Cardiac muscle cell (in vitro differentiated cells and primary cell): ENCODE measurements at regions not wholly inside any gene's neighbourhood (a gene's known extent, or its start where the extent isn't known, plus 50 kb on each side); places are given as distances from the start of the nearest gene placed in this dataset.

ENCODE experiments used
- DNase-seq, 2 donors: peaks; one replicate each; pipeline versions ENCODE4 v3.0.0 to v3.0.0-alpha.2; 2010 to 2017; ENCODE audit warnings: low read depth in 1 of 2, low spot score in 1 of 2
- H3K27ac ChIP-seq: fragments of 200-600 bp; sonication (generic); 2 replicates; pipeline ENCODE4 v1.5.1; 2016
- H3K27me3 ChIP-seq: fragments of 200-600 bp; sonication (generic); 2 replicates; pipeline ENCODE4 v1.6.0; 2016; ENCODE audit warnings: control low read depth
- H3K36me3 ChIP-seq: fragments of 200-600 bp; sonication (generic); 2 replicates; pipeline ENCODE4 v1.5.1; 2016; ENCODE audit warnings: control low read depth
- H3K4me1 ChIP-seq: fragments of 200-600 bp; sonication (generic); 2 replicates; pipeline ENCODE4 v1.8.1; 2017; ENCODE audit warnings: low read depth, mild to moderate bottlenecking, mixed run types
- H3K4me3 ChIP-seq: fragments of 200-600 bp; sonication (generic); 2 replicates; pipeline ENCODE4 v1.5.1; 2016; ENCODE audit warnings: mild to moderate bottlenecking
- H3K9me3 ChIP-seq: fragments of 200-600 bp; sonication (generic); 2 replicates; pipeline ENCODE4 v1.5.1; 2017; ENCODE audit warnings: low read depth, mild to moderate bottlenecking, control low read depth
- TF ChIP-seq, protein P1 (sequence below): IDR thresholded peaks from 2 replicates; pipeline ENCODE4 v1.5.1; 2012; ENCODE audit warnings: low read depth, mild to moderate bottlenecking, low read length

DNA sequence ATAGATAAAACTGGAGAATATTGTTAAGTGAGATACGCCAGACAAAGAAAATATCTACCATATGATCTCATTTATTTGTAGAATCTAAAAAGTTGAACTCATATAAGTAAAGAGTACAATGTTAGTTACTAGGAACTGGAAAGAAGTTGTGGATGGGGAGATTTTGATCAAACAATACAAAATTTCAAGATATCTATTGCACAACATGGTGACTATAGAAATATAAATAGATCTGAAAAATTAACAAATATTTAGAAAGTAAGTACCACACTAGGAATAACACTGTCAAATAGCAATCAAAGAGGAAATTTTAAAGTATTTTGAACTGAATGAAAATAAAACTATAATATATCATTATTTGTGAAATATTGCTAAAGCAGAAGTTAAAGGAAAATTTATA lies 437.2 kb downstream of the AASDHPPT start:
- Histone ChIP-seq H3K27ac (no peak overlapping the region), H3K4me3 (no peak overlapping the region), H3K9me3 (no peaks in the 10 kb centered on the region), H3K27me3 (no peaks in the 10 kb centered on the region), H3K36me3 (no peaks in the 10 kb centered on the region), H3K4me1 (no peaks in the 10 kb centered on the region)
- no peak for DNase-seq
- TF ChIP-seq, protein P1, sequence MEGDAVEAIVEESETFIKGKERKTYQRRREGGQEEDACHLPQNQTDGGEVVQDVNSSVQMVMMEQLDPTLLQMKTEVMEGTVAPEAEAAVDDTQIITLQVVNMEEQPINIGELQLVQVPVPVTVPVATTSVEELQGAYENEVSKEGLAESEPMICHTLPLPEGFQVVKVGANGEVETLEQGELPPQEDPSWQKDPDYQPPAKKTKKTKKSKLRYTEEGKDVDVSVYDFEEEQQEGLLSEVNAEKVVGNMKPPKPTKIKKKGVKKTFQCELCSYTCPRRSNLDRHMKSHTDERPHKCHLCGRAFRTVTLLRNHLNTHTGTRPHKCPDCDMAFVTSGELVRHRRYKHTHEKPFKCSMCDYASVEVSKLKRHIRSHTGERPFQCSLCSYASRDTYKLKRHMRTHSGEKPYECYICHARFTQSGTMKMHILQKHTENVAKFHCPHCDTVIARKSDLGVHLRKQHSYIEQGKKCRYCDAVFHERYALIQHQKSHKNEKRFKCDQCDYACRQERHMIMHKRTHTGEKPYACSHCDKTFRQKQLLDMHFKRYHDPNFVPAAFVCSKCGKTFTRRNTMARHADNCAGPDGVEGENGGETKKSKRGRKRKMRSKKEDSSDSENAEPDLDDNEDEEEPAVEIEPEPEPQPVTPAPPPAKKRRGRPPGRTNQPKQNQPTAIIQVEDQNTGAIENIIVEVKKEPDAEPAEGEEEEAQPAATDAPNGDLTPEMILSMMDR: no peak

DNA sequence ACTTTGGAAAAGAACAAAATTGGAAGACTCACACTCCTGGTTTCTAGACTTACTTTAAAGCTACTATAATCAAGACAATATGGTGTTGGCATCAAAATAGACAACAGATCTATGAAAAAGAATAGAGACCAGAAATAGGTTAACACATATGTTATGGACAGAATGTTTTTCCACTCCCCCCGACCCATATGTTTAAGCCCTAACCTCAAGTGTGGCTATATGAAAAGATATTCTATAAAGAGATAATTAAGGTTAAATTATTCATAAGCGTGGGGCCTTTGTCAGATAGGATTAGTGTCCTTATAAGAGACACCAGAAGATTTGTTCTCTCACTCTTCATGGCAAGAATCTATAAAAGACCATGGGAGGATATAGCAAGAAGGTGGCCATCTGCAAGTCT lies 440.0 kb downstream of the AASDHPPT start:
- Histone ChIP-seq H3K27me3 (no peaks in the 10 kb centered on the region), H3K9me3 (no peaks in the 10 kb centered on the region), H3K4me3 (no peak overlapping the region), H3K27ac (no peak overlapping the region), H3K4me1 (no peaks in the 10 kb centered on the region), H3K36me3 (no peaks in the 10 kb centered on the region)
- DNase-seq: no peak
- TF ChIP-seq, protein P1: no peak

DNA sequence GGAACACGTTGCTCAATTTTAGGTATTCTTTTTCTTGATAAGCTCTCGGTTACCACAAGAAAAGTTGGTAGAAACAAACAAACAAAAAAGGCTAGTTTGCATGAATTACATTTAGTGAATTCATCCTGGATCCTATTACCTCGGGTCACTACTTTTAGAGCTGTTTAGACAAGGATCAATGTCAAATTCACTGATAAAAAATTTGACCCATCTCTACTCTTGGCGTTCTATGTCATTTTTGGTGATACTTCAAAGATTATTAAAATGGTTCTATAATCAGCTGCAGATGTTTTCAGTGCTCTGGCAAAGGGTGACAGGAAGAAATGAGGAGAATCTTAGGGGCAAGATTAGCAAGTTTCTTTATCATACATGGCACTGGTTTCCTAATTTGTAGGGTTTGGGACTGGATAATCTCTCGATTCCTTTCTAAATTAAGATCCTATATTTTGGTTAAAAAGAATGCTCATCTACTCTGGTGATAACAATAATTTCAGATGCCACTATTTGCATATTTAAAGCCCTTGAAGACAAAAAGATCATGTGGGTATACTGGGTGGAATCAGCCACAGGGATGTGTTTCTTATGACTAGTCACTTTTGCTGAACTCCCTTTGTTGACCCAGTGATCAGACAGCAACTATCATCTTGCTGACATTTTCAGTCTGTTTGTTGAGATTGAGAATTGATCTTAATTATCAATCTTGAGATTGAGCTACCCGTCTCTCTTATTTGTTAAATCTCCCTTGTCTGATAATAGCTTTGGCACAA lies 442.9 kb downstream of the AASDHPPT start:
- H3K36me3 ChIP-seq: no peaks in the 10 kb centered on the region
- no peak overlapping the region for H3K4me3 ChIP-seq
- H3K4me1 ChIP-seq: no peaks in the 10 kb centered on the region
- TF ChIP-seq, protein P1: no peak
- peak in 1 of 2 donors; percentile 28 for DNase-seq
- no peaks in the 10 kb centered on the region for H3K9me3 ChIP-seq
- no peak overlapping the region for H3K27ac ChIP-seq
- H3K27me3 ChIP-seq: no peaks in the 10 kb centered on the region

DNA sequence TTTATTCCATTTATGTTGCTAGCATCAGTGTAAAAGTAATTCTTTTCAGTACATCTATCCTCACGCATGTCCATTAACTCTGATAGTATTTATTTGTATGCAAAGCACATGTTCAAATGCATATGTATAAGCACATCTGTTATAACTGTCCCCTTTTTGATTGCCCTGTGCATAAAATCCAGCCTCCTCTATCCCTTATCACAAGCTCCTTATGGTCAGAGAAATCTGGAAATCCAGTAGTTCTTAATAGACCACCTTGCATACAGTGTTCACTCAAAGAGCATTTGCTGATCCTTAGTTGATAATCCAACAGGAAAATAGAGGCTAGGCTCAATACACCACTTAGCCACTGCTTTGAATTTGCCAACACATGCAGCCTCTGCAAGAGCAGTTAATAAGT lies 443.5 kb downstream of the AASDHPPT start:
- Histone ChIP-seq H3K9me3 (no peaks in the 10 kb centered on the region), H3K36me3 (no peaks in the 10 kb centered on the region), H3K4me1 (no peaks in the 10 kb centered on the region), H3K27ac (no peak overlapping the region), H3K4me3 (no peak overlapping the region), H3K27me3 (no peaks in the 10 kb centered on the region)
- TF ChIP-seq, protein P1: no peak
- DNase-seq: no peak

DNA sequence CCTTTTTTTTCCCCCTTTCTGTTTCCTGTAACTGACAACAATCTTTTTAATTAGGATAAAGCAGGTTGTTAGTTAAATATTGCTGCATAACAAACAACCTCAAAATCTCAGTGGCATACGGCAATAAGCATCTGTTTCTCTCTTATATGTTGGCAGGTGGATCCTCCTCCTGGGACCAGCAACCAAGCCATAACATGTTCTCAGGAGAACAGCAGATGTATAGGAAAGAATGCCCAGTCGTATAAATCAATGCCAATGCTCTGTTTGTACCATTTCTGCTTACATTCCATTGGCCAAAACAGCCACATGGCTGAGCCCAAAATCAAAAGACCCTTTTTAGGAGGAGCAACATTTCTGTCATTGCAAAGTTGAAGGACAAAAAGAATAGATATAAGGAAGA lies 445.7 kb downstream of the AASDHPPT start:
- no peak for DNase-seq
- H3K4me3 ChIP-seq: no peak overlapping the region
- no peaks in the 10 kb centered on the region for H3K36me3 ChIP-seq
- no peaks in the 10 kb centered on the region for H3K27me3 ChIP-seq
- no peak overlapping the region for H3K27ac ChIP-seq
- no peaks in the 10 kb centered on the region for H3K9me3 ChIP-seq
- TF ChIP-seq, protein P1: no peak
- no peaks in the 10 kb centered on the region for H3K4me1 ChIP-seq
